GM21423 (cell line): ENCODE measurements at regions not wholly inside any gene's neighbourhood (a gene's known extent, or its start where the extent isn't known, plus 50 kb on each side); places are given as distances from the start of the nearest gene placed in this dataset.

Source experiments
- ATAC-seq: cut with Tn5 transposase; IDR thresholded peaks from one replicate; pipeline ENCODE4 v1.9.1; 2021; ENCODE audit warnings: mild to moderate bottlenecking, moderate library complexity; ENCODE audit not compliant: unreplicated experiment

DNA sequence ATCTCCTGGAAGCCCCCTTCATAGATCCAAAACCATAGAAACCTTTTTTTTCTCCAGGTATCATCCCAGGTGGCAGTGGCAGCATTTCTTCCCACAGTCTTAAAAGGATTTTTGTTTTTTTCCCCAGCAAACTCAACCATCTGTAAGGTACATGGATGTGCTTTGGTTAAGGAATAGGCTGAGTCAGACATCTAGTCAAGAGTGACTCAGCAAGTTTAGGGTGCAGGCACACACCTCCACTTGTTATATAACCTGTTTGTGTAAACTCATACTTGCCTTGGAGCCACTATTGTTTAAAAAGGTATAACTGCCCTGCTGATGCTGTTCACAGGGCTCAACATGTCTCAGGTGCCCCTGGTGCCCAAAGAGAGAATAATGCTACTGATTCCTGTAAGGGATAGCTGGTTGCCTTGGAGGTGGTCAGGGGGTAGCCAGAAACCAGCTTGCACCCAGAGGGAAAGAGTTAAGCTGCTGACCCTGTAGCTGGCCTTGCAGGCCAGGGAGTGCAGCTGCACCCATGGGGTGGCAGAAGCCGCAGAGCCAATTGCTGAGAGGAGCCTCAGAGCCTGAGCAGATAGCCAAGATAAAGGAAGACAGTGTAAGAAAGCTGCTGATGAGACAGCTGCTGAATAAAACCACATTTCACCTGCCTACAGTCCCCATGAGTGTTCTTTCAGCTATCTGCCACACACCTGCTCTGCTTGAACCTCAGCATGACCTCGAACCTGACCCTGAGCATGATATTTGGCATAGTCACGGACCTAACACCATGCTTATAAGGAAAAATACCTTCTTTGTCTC lies 1726.1 kb upstream of the RAG2 start:
- ATAC-seq = no peak

DNA sequence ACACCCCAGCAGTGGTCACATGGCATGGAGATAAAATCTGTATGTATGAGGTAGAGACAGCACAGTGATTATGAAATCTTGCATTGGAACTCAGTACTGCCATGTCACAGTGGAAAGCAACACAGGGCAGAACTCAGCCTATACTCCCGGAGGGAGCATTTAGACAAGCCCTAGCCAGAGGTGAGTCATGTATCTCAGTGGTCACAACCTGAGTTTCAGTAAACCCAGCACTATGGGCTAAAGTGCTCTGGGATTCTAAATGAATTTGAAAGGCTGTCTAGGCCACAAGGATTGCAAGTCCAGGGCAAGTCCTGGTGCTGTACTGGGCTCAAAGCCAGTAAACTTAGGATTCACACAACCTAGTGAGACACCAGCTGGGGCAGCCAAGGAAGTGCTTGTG lies 1717.1 kb upstream of the RAG2 start:
- no peak for ATAC-seq

- no peak for ATAC-seq
Measured at GRCh38 chr11:38307455-38307854, 1709.4 kb upstream of the RAG2 start.

- ATAC-seq = no peak
Measured at GRCh38 chr11:38305682-38306081, 1707.6 kb upstream of the RAG2 start.

DNA sequence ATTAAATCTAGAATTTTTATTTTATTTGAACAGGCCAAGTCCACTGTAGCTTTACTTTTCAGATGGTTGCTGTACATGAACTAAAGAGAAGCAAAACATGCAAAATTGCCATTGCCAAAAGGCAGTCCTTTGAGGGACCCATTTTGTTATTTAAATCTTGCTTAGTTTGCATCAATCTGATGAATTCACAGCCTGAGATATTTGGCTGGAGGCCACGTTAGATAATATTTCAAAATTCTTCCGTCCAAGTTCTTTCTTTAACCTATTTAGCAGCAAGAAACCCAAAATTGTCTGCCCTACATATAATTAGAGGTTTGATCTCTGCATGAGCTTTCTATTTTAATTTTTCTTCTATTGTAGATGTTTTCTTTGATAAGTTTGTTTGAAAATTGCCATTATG lies 1706.9 kb upstream of the RAG2 start:
- no peak for ATAC-seq

DNA sequence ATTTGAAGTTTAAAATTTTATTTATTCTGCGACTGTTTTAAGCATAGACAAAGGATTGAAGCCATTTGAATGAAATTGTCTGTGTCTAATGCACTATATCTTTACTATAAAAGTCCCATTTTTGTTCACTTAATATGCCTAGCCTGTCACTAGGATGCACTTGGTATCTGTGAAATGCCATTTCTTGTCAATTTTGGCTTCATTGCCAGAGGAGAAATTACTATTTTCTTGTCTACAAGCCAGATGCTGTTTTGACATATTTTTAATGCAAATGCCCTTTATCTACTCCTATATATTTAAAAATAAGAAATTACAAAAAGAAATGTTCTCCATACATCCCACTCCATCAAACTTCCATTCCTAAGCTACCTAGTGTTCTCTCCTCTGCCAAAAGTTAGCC lies 1704.5 kb upstream of the RAG2 start:
- ATAC-seq = no peak

DNA sequence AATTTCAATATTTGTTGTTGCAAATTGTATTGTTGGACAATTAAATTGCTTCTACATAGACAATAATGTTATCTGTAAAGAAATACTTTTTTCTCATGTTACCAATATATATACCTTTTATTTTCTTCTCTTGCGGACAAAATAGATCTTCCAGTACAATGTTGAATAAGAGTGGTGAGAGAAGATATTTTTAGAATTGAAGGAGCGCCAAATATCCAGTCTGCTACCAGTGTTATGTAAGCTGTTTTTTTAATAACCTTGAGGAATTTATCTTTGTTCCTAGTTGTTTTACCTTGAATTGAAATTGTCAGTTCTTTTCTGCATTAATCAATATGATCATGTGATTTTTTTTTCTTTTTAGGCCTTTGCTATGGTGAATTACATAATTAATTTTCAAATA lies 1702.5 kb upstream of the RAG2 start:
- no peak for ATAC-seq

GRCh38 chr11:38296211-38296776 lies 1698.3 kb upstream of the RAG2 start:
- ATAC-seq = no peak

DNA sequence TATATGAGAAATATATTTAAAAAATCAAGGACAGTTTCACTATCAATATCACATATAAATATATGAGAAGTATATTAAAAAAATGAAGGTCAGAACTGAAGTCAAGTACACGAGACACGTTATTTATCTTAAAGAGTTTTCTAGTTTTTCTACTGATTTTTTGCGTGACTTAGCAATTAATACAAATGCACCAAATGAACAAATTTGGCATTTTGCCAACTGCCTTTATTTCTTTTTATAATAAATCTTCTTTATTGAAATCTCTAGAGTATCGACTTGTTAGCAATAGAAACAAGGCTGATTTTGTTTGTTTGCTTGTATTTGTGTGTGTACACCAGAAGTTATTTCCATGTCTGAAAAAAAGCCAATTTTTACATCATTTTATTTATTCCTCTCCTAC lies 1684.7 kb upstream of the RAG2 start:
- ATAC-seq = no peak

GRCh38 chr11:38278457-38279141 lies 1680.6 kb upstream of the RAG2 start:
- ATAC-seq = no peak

DNA sequence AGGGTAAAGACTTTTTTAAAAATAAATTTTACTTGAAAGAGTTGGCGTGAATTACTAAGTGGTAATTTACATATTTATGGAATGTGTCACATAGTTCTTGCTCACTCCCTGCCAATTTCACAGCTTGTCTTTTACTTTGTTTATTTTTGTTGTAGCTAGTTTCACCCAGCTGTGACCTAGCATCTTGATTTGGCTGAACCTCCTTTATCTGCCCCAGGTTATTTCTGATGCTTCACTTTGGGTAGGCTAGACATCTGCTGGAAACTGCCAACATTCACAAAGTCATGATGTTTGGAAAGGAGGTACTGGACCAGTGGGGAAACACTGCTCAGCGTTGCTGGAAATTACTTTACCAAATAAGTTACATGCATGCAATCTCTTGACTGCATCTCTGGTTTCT lies 1676.0 kb upstream of the RAG2 start:
- no peak for ATAC-seq

GRCh38 chr11:38272376-38272775 lies 1674.3 kb upstream of the RAG2 start:
- ATAC-seq = no peak

- ATAC-seq = no peak
Measured at GRCh38 chr11:38266691-38267090, 1668.7 kb upstream of the RAG2 start.

GRCh38 chr11:38256436-38256835 lies 1658.4 kb upstream of the RAG2 start:
- ATAC-seq = no peak

- no peak for ATAC-seq
Measured at GRCh38 chr11:38254913-38255312, 1656.9 kb upstream of the RAG2 start.

GRCh38 chr11:38252620-38253019 lies 1654.6 kb upstream of the RAG2 start:
- ATAC-seq = no peak

DNA sequence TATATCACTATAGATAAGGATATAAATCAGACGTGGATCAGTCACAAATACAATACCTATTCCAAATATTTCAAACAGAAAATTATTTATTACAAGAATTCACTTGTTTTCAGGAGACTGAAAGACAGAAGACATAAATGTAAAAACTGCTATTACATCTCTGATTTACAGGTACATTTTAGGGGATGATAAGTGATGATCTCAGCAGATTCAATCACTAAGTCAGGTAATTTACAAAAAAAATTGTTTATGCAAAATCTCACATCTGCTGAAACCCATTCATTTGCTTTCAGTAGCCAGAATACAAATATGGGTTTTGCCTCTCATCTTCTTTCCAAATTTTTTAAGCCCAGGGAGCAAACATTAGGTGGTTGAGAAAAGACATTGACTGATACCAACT lies 1648.4 kb upstream of the RAG2 start:
- ATAC-seq = no peak

GRCh38 chr11:38226684-38227083 lies 1628.6 kb upstream of the RAG2 start:
- ATAC-seq = no peak

- no peak for ATAC-seq
Measured at GRCh38 chr11:38221295-38221694, 1623.3 kb upstream of the RAG2 start.

GRCh38 chr11:38219636-38220035 lies 1621.6 kb upstream of the RAG2 start:
- no peak for ATAC-seq

GRCh38 chr11:38208951-38209350 lies 1610.9 kb upstream of the RAG2 start:
- no peak for ATAC-seq

DNA sequence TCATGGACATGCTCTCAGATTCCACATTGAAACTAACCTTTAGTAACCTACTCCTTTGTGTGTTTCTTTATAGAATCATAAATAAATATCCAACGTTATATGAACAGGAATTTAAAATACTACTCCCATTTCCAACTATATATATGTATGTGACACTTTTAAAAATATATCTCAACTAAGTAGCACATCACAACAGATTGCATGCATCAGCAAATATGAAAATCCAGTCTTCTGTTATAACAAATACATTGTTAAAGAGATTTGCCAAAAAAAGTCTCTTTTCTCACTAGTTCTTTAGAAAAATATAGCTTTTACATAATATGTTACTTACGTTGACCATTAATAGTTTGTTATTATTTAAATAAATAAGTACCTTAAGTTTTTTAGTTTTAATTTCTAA lies 1608.6 kb upstream of the RAG2 start:
- ATAC-seq = no peak
